Osteoblast (primary cell): ENCODE measurements at regions not wholly inside any gene's neighbourhood (a gene's known extent, or its start where the extent isn't known, plus 50 kb on each side); places are given as distances from the start of the nearest gene placed in this dataset.

Source experiments
- DNase-seq: peaks from one replicate; pipeline ENCODE4 v3.0.0; 2011; ENCODE audit warnings: low spot score, mixed read lengths; ENCODE audit not compliant: insufficient read length; ENCODE audit errors: missing footprints
- H2AFZ ChIP-seq: 2 replicates; pipeline ENCODE4 v1.6.0; 2011; ENCODE audit warnings: mild to moderate bottlenecking, low read length
- H3K27ac ChIP-seq: 2 replicates; pipeline ENCODE4 v1.5.1; 2011; ENCODE audit warnings: mild to moderate bottlenecking, low read depth, low read length, moderate library complexity
- H3K27me3 ChIP-seq: 2 replicates; pipeline ENCODE4 v1.6.0; 2012; ENCODE audit warnings: mild to moderate bottlenecking, control low read depth, inconsistent platforms, low read length, moderate library complexity; ENCODE audit not compliant: insufficient read depth
- H3K36me3 ChIP-seq: 2 replicates; pipeline ENCODE4 v1.5.1; 2011; ENCODE audit warnings: mild to moderate bottlenecking, low read length, control low read depth, moderate library complexity; ENCODE audit not compliant: insufficient read depth
- H3K4me1 ChIP-seq: 2 replicates; pipeline ENCODE4 v1.5.1; 2011; ENCODE audit warnings: mild to moderate bottlenecking, low read length, control low read depth, moderate library complexity; ENCODE audit not compliant: insufficient read depth
- H3K4me2 ChIP-seq: 2 replicates; pipeline ENCODE4 v1.6.0; 2011; ENCODE audit warnings: mild to moderate bottlenecking, low read length; ENCODE audit not compliant: insufficient read depth
- H3K4me3 ChIP-seq: fragments of 200-600 bp; sonication (generic); 3 replicates; pipeline ENCODE4 v1.5.1; 2012; ENCODE audit warnings: mild to moderate bottlenecking, low read length, inconsistent platforms; ENCODE audit not compliant: insufficient read depth
- H3K79me2 ChIP-seq: 2 replicates; pipeline ENCODE4 v1.6.0; 2012; ENCODE audit warnings: mild to moderate bottlenecking, low read length, control low read depth, inconsistent platforms; ENCODE audit not compliant: insufficient read depth
- H3K9me3 ChIP-seq: 2 replicates; pipeline ENCODE4 v1.5.1; 2011; ENCODE audit warnings: low read depth, low read length, control low read depth
- H4K20me1 ChIP-seq: 2 replicates; pipeline ENCODE4 v1.6.0; 2012; ENCODE audit warnings: mild to moderate bottlenecking, low read length, control low read depth; ENCODE audit not compliant: insufficient read depth
- CTCF ChIP-seq: IDR thresholded peaks from 2 replicates; pipeline ENCODE4 v1.5.1; 2011; ENCODE audit warnings: mild to moderate bottlenecking, low read depth, low read length, moderate library complexity; ENCODE audit errors: extremely low read depth

GRCh38 chr6:155913816-155914215 is 458.2 kb upstream of the NOX3 start:
- H4K20me1 ChIP-seq, result no peaks in the 10 kb centered on the region

GRCh38 chr6:155909710-155910109 is 454.1 kb upstream of the NOX3 start:
- Histone ChIP-seq H3K4me2 (no peak overlapping the region), H2AFZ (no peak overlapping the region)
- no peak for DNase-seq

More at GRCh38 chr6:155913816-155914215, 458.2 kb upstream of the NOX3 start:
- no peaks in the 10 kb centered on the region for H3K36me3 ChIP-seq
- H3K4me1 ChIP-seq, result no peaks in the 10 kb centered on the region
- H3K4me2 ChIP-seq, result no peak overlapping the region
- H3K9me3 ChIP-seq, result no peaks in the 10 kb centered on the region
- H2AFZ ChIP-seq, result no peak overlapping the region
- no peaks in the 10 kb centered on the region for H3K27me3 ChIP-seq
- H3K79me2 ChIP-seq, result no peaks in the 10 kb centered on the region
- no peak overlapping the region for H3K27ac ChIP-seq
- no peak overlapping the region for H3K4me3 ChIP-seq
- DNase-seq, result no peak
- TF ChIP-seq CTCF, result no peak

GRCh38 chr6:155895641-155896040 is 440.0 kb upstream of the NOX3 start:
- no peak for DNase-seq
- Histone ChIP-seq H3K36me3 (no peaks in the 10 kb centered on the region), H3K4me3 (no peak overlapping the region), H3K4me1 (no peaks in the 10 kb centered on the region), H4K20me1 (no peaks in the 10 kb centered on the region), H3K4me2 (no peak overlapping the region), H3K79me2 (no peaks in the 10 kb centered on the region), H3K9me3 (no peaks in the 10 kb centered on the region), H3K27me3 (no peaks in the 10 kb centered on the region), H2AFZ (no peak overlapping the region), H3K27ac (no peak overlapping the region)
- no peak for TF ChIP-seq CTCF

More at GRCh38 chr6:155909710-155910109, 454.1 kb upstream of the NOX3 start:
- Histone ChIP-seq H3K4me1 (no peaks in the 10 kb centered on the region), H3K36me3 (no peaks in the 10 kb centered on the region), H3K27ac (no peak overlapping the region), H3K79me2 (no peaks in the 10 kb centered on the region), H4K20me1 (no peaks in the 10 kb centered on the region), H3K9me3 (no peaks in the 10 kb centered on the region), H3K27me3 (no peaks in the 10 kb centered on the region), H3K4me3 (no peak overlapping the region)
- no peak for TF ChIP-seq CTCF

- H3K4me1 ChIP-seq, result no peaks in the 10 kb centered on the region
- H3K9me3 ChIP-seq, result no peaks in the 10 kb centered on the region
- H4K20me1 ChIP-seq, result no peaks in the 10 kb centered on the region
- no peaks in the 10 kb centered on the region for H3K36me3 ChIP-seq
- H3K4me3 ChIP-seq, result no peak overlapping the region
- no peaks in the 10 kb centered on the region for H3K79me2 ChIP-seq
- H3K4me2 ChIP-seq, result no peak overlapping the region
- no peak for DNase-seq
- no peak overlapping the region for H3K27ac ChIP-seq
- no peak for TF ChIP-seq CTCF
- no peaks in the 10 kb centered on the region for H3K27me3 ChIP-seq
- H2AFZ ChIP-seq, result no peak overlapping the region
These were observed 439.1 kb upstream of the NOX3 start for GRCh38 chr6:155894758-155895157.
